SK-N-MC (cell line): ENCODE measurements at regions not wholly inside any gene's neighbourhood (a gene's known extent, or its start where the extent isn't known, plus 50 kb on each side); places are given as distances from the start of the nearest gene placed in this dataset.

Source experiments
- EZH2 ChIP-seq: fragments of 200-600 bp; sonication (generic); IDR thresholded peaks from one replicate; pipeline ENCODE4 v1.6.1; 2017; ENCODE audit warnings: antibody characterized with exemption
- POLR2AphosphoS5 ChIP-seq: IDR thresholded peaks from 2 replicates; pipeline ENCODE4 v1.6.1; 2012; ENCODE audit warnings: mild to moderate bottlenecking, low read depth, low read length, borderline replicate concordance

GRCh38 chr4:127503111-127503510 is 129.6 kb upstream of the INTU start:
- TF ChIP-seq POLR2AphosphoS5 = no peak
- TF ChIP-seq EZH2 = no peak
